GM18867 (cell line): ENCODE measurements at regions not wholly inside any gene's neighbourhood (a gene's known extent, or its start where the extent isn't known, plus 50 kb on each side); places are given as distances from the start of the nearest gene placed in this dataset.
"Not testable (repeated sequence)": the region's sequence is repeated elsewhere in the genome, so short reads cannot be mapped to it uniquely, and the experiment has no call there.

Source experiments
- ATAC-seq: cut with Tn5 transposase; IDR thresholded peaks from one replicate; pipeline ENCODE4 v1.9.1; 2021; ENCODE audit warnings: mild to moderate bottlenecking, moderate library complexity; ENCODE audit not compliant: unreplicated experiment

- ATAC-seq: no peak
Observed at GRCh38 chr6:8982668-8983067, 547.3 kb upstream of the SLC35B3 start.

- no peak for ATAC-seq
Observed at GRCh38 chr6:8973395-8973794, 538.0 kb upstream of the SLC35B3 start.

DNA sequence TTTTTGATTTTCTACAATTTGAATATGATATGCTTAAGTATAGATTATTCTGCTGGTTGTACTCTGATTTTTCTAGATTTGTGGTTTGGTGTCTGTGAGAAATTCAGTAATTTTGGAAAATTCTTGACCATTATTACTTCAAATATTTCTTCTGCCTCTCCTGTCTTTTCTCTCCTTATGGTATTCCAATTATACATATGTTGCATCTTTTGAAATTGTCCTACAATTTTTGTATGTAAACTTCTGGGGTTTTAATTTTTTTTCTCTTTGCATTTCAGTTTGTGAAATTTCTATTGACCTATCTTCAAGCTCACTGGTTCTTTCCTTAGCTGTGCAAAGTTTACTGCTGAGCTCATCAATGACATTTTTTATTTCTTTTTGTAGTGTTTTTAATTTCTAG lies 534.4 kb upstream of the SLC35B3 start:
- ATAC-seq: no peak

DNA sequence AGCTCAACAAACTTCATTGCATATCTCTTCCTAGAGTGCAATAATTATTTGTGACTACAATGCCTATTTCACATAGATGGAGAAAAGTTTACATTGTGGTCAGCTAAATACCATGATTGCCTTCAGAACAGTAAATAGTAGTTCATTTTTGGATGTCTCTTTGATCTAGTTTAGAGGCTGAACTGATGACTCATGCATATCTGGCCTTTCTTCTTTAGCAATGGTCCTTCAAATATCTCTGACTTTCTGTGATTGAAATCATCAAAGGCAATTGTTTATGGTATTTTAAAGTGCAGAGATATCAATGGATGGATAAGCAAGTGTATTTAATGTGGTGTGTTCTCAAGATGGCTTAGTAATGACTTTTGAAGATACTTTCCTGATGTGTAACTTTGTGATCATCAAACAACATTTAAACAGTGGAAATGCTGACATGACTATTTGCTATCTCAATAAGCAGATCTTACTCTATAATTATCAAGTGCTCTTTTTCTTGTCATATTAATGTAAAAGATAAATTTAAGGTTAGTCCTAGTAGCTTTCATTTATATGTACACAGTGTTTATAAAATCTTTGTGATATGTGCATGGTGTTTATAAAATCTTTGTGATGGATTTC lies 523.7 kb upstream of the SLC35B3 start:
- ATAC-seq: no peak

- ATAC-seq: no peak
Observed at GRCh38 chr6:8953310-8953709, 518.0 kb upstream of the SLC35B3 start.

DNA sequence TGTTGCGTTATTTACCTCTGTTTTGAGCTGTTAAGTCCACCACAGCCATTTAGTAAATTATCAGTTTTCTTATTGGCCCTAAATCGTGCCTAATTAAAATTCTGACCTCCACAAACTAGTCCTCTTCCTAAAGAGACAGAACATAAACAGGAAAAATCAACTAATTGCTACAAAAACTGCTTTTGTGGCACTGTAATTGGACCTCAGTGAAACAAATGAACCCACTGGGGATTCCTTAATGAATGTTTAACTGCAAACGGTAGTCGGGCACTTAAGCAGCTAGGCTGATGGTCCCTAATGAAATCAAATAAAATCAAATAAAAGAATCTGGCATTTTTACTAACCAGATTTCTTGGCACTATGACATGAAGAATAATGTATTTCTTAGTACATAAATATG lies 513.4 kb upstream of the SLC35B3 start:
- no peak for ATAC-seq

GRCh38 chr6:8947900-8948299 lies 512.6 kb upstream of the SLC35B3 start:
- peak; percentile 48 for ATAC-seq

GRCh38 chr6:8944548-8944947 lies 509.2 kb upstream of the SLC35B3 start:
- no peak for ATAC-seq

DNA sequence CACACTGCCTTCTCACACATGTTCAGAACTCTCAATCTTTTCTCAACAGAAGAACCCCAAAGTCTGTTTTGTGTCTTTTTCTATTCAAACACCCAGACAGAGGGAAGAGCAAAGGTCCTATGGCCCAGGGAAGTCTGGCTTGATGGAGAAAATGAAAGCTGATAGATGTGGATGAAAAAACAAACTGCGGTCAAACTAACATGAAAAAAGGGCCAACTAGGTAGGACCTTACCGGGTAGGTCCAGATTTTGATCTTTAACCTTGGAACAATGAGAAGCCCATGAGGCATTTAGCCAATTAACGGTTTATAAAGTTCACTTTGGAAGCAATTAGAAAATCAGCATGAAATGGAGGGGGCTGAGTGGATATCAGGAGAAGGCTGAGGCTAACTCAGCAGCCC lies 507.7 kb upstream of the SLC35B3 start:
- no peak for ATAC-seq

DNA sequence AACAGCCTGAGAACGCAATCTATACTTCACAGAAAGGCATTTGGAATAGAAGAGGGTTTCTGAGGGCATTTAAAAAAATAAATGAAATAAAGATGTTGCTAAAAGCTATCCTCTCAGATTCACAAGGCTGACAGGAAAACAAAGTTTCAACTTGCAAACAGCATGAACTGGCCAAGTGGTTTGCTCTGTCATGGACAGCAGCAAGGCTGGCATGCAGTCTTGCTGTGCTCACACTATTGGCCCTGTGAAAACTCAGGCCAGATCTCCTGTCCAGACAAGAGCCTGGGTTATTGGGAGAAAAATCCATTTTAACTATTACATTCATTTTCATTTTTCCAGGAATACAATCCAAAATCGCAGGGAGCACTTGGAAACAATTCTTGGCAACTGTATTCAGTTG lies 506.2 kb upstream of the SLC35B3 start:
- ATAC-seq: no peak

DNA sequence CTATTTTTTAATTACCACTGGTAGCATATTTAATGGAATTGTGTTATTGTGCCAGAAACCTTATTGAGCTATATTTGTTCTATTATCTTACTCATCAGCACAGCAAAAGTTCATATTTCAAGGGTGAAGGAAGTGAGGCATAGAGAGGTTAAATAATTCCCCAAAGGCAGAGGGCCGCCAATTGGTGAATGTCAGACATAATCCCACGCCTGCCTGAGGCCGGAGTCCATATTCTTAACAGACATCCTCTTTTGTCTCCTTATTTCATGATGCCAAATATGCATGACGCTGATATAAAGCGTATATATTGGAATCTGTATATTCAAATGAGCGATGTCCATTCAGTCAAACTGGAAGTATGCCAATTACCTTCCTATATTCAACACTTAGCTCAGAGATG lies 505.0 kb upstream of the SLC35B3 start:
- ATAC-seq: no peak

- ATAC-seq: peak; percentile 53
Observed at GRCh38 chr6:8939615-8940014, 504.3 kb upstream of the SLC35B3 start.

DNA sequence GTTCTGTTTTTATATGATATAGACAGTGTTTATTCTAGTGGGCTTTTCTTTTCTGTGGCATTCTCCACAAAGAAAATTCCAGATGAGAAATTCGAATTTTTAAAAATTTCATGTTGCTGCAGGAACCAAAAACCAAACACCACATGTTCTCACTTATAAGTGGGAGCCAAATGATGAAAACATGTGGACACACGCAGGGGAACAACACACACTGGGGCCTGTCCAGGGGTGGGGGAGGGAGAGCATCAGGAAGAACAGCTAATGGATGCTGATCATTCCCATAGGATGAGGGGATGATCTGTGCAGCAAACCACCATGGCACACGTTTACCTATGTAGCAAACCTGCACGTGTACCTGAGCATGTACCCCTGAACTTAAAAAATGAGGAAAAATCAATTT lies 499.0 kb upstream of the SLC35B3 start:
- ATAC-seq: no peak

- ATAC-seq: no peak
Observed at GRCh38 chr6:8930009-8930408, 494.7 kb upstream of the SLC35B3 start.

- ATAC-seq: not testable (repeated sequence)
Observed at GRCh38 chr6:8920244-8920643, 484.9 kb upstream of the SLC35B3 start.

GRCh38 chr6:8918196-8918595 lies 482.9 kb upstream of the SLC35B3 start:
- no peak for ATAC-seq

- no peak for ATAC-seq
Observed at GRCh38 chr6:8914700-8915099, 479.4 kb upstream of the SLC35B3 start.

- no peak for ATAC-seq
Observed at GRCh38 chr6:8908638-8909037, 473.3 kb upstream of the SLC35B3 start.

DNA sequence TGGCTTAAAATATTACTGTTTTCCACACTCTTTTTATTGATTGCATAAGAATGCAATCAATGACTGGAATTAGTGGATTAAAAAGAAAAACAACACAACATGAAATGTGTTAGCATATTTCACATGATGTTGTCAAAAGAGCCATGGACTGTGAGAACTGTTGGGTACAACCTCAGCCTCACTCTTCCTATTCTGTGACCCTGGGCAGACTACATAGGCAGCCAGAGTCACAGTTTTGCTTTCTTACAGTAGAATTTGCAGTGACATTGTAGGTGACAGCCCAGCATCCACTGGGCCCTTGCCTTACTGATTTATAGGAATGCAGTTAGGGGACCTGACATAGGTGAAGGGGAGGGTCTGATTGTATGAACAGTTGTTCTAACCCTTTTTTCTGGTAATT lies 471.4 kb upstream of the SLC35B3 start:
- ATAC-seq: no peak

DNA sequence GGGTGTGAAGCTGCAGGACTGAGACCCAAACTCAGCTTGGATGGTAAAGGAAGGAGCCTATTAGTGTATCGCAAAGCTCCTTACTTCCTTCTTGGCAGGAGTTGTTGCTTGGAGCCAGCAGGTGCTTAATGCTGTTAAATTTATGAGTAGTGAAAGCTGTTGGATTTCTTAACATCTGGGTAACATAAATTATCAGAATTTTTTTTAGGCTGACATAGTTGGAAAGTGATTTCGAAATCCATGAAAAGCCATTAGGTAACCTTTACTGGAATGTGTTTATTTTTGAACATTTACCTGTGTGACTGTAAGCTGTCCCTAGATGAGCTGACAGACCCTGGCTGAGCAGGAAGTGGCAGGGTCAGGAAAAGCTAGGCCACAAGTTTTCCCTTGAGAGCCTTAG lies 470.4 kb upstream of the SLC35B3 start:
- ATAC-seq: no peak

DNA sequence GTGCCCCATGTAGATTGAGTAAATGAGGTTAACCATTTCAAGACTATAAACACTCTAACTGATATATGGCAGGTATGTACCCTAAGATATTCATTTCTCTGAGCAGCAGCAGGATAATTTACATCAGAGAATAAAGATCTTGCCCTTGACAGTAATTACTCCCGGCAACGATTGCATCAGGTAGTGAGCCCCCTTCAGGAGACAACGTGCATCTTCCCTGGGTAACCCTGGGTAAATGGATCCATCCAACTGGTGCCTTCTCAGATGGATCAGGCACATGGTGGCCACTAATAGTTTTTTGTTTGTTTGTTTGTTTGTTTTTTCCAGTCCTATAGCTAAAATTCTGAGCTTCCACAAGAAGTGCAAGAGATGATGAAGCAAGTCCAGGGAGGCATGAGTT lies 469.4 kb upstream of the SLC35B3 start:
- peak; percentile 79 for ATAC-seq

DNA sequence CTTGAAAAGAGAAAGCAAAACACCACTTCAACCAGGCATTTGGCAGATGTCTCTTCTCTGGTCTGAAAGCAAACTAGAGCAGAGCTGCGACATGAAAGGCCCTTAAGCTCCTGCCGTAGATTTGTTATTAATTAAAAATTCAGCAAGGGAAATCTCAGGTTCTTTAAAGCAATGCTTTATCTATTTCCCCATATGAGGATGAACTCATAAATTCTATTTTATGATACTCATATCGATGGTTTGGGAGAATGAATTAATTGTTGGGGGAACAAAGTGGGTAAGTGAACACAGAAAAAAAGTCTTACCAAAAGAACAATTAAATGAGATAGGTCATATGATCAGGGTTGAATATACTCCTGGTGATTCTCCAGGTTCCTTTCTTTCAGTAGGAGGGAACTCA lies 464.7 kb upstream of the SLC35B3 start:
- ATAC-seq: no peak

DNA sequence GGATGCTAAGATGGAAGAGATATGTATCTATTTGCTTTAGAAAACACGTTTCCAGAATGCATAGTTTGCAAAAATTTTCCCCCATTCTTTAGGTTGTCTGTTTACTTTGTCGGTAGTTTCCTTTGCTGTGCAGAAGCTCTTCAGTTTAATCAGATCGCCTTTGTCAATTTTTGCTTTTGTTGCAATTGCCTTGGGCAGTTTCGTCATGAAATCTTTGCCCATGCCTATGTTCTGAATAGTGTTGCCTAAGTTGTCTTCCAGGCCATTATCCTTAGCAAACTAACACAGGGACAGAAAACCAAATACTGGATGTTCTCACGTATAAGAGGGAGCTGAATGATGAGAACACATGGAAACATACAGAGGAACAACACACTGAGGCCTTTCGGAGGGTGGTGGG lies 454.2 kb upstream of the SLC35B3 start:
- ATAC-seq: no peak

DNA sequence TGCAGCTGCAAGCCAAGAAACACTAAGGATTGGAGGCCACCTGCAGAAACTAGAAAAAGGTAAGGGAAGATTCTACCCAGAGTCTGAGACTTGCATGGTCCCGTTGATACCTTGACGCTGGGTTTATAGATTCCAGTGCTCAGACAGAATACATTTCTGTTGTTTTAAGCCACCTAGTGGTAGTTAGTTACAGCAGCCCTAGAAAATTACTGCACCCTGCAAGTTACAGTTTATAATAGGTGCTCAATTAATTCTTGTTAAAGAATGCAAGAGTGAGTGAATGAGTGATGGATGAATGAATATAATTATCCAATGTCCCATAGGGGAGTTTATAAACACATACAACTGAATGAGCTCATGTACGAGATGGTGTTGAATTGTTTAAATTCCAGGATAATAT lies 453.1 kb upstream of the SLC35B3 start:
- ATAC-seq: peak; percentile 73
